ENCODE measurements at regions not wholly inside any gene's neighbourhood (a gene's known extent, or its start where the extent isn't known, plus 50 kb on each side); places are given as distances from the start of the nearest gene placed in this dataset.

GRCh38 chr5:173691931-173692330 lies 75.5 kb upstream of the BOD1 start:
- DNase-seq: no peak

GRCh38 chr5:173693670-173694069 lies 77.2 kb upstream of the BOD1 start:
- no peak for DNase-seq

GRCh38 chr5:173696216-173696615 lies 79.8 kb upstream of the BOD1 start:
- no peak for DNase-seq

GRCh38 chr5:173697931-173698579 lies 81.6 kb upstream of the BOD1 start:
- peak; percentile 71 for DNase-seq

- DNase-seq: no peak
These were observed 83.5 kb upstream of the BOD1 start for GRCh38 chr5:173699966-173700365.

GRCh38 chr5:173703466-173703865 lies 87.0 kb upstream of the BOD1 start:
- DNase-seq: no peak

- no peak for DNase-seq
These were observed 88.4 kb upstream of the BOD1 start for GRCh38 chr5:173704615-173705511.

- no peak for DNase-seq
These were observed 89.1 kb upstream of the BOD1 start for GRCh38 chr5:173705512-173706044.

GRCh38 chr5:173706700-173707099 lies 90.2 kb upstream of the BOD1 start:
- no peak for DNase-seq

GRCh38 chr5:173707392-173707791 lies 90.9 kb upstream of the BOD1 start:
- no peak for DNase-seq

- DNase-seq: no peak
These were observed 92.7 kb upstream of the BOD1 start for GRCh38 chr5:173709145-173709544.

- DNase-seq: no peak
These were observed 93.3 kb upstream of the BOD1 start for GRCh38 chr5:173709761-173710160.

GRCh38 chr5:173710528-173710927 lies 94.1 kb upstream of the BOD1 start:
- no peak for DNase-seq

- DNase-seq: no peak
These were observed 95.0 kb upstream of the BOD1 start for GRCh38 chr5:173711466-173711865.

GRCh38 chr5:173712609-173713175 lies 96.2 kb upstream of the BOD1 start:
- DNase-seq: no peak

GRCh38 chr5:173714551-173715428 lies 98.3 kb upstream of the BOD1 start:
- DNase-seq: no peak

- no peak for DNase-seq
These were observed 99.2 kb upstream of the BOD1 start for GRCh38 chr5:173715607-173716006.

GRCh38 chr5:173716058-173716682 lies 99.7 kb upstream of the BOD1 start:
- DNase-seq: no peak

GRCh38 chr5:173717959-173718358 lies 101.5 kb upstream of the BOD1 start:
- peak; percentile 61 for DNase-seq

- DNase-seq: no peak
These were observed 102.0 kb upstream of the BOD1 start for GRCh38 chr5:173718469-173718868.

GRCh38 chr5:173719731-173720082 lies 103.3 kb upstream of the BOD1 start:
- DNase-seq: no peak

GRCh38 chr5:173720286-173720952 lies 104.0 kb upstream of the BOD1 start:
- DNase-seq: no peak

Data from DMS153 (cell line).